ENCODE measurements at regions not wholly inside any gene's neighbourhood (a gene's known extent, or its start where the extent isn't known, plus 50 kb on each side); places are given as distances from the start of the nearest gene placed in this dataset.

DNA sequence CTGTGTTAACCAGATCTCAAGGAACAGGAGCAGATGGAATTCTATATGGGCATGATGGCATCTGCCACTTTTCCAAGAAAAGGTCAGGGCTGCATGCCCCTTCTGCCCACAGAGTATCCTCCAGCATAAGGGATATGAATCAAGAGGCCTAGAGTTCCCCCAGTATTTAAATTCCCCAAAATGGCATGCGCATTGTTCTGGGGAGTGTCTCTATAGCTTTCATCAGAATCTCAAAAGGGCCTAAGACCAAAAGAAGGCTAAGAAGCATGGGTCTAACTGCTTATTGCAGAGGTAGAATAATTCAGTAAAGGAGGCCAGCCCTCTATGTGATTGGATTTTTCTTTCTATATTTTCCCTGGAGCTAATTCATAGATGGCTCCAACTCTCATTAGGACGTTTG lies 114.2 kb upstream of the SPIN1 start:
- TF ChIP-seq CTCF (IDR thresholded peaks at IDR 0.05) = no peak
- Histone ChIP-seq H3K4me3 (no peak overlapping the region), H3K27ac (no peak overlapping the region), H3K36me3 (no peaks in the 10 kb centered on the region), H3K9me3 (no peaks in the 10 kb centered on the region), H3K27me3 (no peaks in the 10 kb centered on the region), H3K4me1 (no peaks in the 10 kb centered on the region)
- no peak for DNase-seq (ENCODE audit: low spot score)

GRCh38 chr9:88272986-88273385 lies 115.3 kb upstream of the SPIN1 start:
- no peaks in the 10 kb centered on the region for H3K9me3 ChIP-seq
- TF ChIP-seq CTCF (IDR thresholded peaks at IDR 0.05) = no peak
- no peak overlapping the region for H3K27ac ChIP-seq
- H3K4me1 ChIP-seq = no peaks in the 10 kb centered on the region
- no peak for DNase-seq (ENCODE audit: low spot score)
- H3K4me3 ChIP-seq = no peak overlapping the region
- no peaks in the 10 kb centered on the region for H3K27me3 ChIP-seq
- H3K36me3 ChIP-seq = no peaks in the 10 kb centered on the region

DNA sequence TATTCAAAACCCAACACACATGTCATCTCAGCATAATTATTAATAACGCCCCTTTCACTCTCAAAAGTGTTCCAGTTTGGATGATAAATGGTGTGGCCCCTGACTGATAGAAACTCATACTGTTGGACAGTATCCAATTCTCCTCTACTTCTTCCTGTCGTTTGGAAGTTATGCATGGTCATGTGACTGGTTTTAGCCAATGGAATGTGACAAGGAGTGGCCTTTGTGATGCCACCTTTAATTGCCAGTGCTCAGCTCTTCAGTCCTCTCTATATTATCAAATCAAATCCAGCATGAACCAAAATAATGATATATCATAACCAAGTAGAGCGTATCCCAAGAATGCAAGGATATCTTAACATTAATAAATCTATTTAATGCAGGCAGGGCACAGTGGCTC lies 117.8 kb upstream of the SPIN1 start:
- Histone ChIP-seq H3K4me3 (no peak overlapping the region), H3K9me3 (no peaks in the 10 kb centered on the region), H3K27me3 (no peaks in the 10 kb centered on the region), H3K27ac (no peak overlapping the region), H3K4me1 (no peaks in the 10 kb centered on the region), H3K36me3 (no peaks in the 10 kb centered on the region)
- DNase-seq (ENCODE audit: low spot score) = no peak
- no peak for TF ChIP-seq CTCF (IDR thresholded peaks at IDR 0.05)

DNA sequence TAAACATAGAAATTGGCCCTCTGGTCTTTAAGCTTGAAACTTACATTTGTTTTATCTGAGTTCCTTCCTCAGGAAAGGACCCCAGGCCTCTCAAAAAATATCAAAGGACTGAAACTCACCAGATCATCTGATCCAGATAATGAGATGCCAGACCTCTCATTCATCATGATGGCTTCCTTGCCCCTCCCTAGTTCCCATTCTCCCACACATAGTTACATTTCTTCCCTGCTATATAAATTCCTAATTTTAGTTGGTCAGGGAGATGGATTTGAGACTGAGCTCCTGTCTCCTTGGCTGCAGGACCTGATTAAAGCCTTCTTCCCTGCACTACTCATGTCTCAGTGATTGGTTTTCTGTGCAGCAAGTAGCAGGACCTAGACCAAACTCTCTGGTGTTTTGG lies 119.4 kb upstream of the SPIN1 start:
- H3K4me1 ChIP-seq = no peaks in the 10 kb centered on the region
- H3K9me3 ChIP-seq = no peaks in the 10 kb centered on the region
- H3K4me3 ChIP-seq = no peak overlapping the region
- no peaks in the 10 kb centered on the region for H3K27me3 ChIP-seq
- H3K27ac ChIP-seq = no peak overlapping the region
- TF ChIP-seq CTCF (IDR thresholded peaks at IDR 0.05) = no peak
- no peak for DNase-seq (ENCODE audit: low spot score)
- H3K36me3 ChIP-seq = no peaks in the 10 kb centered on the region

GRCh38 chr9:88267283-88267682 lies 121.0 kb upstream of the SPIN1 start:
- TF ChIP-seq CTCF (IDR thresholded peaks at IDR 0.05) = no peak
- DNase-seq (ENCODE audit: low spot score) = no peak
- Histone ChIP-seq H3K4me1 (no peaks in the 10 kb centered on the region), H3K4me3 (no peak overlapping the region), H3K36me3 (no peaks in the 10 kb centered on the region), H3K9me3 (no peaks in the 10 kb centered on the region), H3K27ac (no peak overlapping the region), H3K27me3 (no peaks in the 10 kb centered on the region)

- TF ChIP-seq CTCF (IDR thresholded peaks at IDR 0.05) = no peak
Observed at GRCh38 chr9:88266416-88266815, 121.8 kb upstream of the SPIN1 start.

More at GRCh38 chr9:88266416-88266815, 121.8 kb upstream of the SPIN1 start:
- no peak for DNase-seq (ENCODE audit: low spot score)
- Histone ChIP-seq H3K27ac (no peak overlapping the region), H3K27me3 (no peaks in the 10 kb centered on the region), H3K36me3 (no peaks in the 10 kb centered on the region), H3K9me3 (no peaks in the 10 kb centered on the region), H3K4me1 (no peaks in the 10 kb centered on the region), H3K4me3 (no peak overlapping the region)
